HCT116 (cell line): ENCODE measurements at regions not wholly inside any gene's neighbourhood (a gene's known extent, or its start where the extent isn't known, plus 50 kb on each side); places are given as distances from the start of the nearest gene placed in this dataset.

Experiments used
- CTCF ChIP-seq, 3 experiments: fragments of 200-600 bp in 1 of 3; sonication (generic) in 1 of 3; IDR thresholded peaks in 2 of 3; conservative IDR thresholded peaks in 1 of 3; 2 replicates each; pipeline ENCODE4 v1.5.1; 2012 to 2017; ENCODE audit warnings: low read depth in 2 of 3, low read length in 2 of 3, antibody characterized with exemption in 1 of 3, borderline replicate concordance in 1 of 3, control low read depth in 1 of 3, mild to moderate bottlenecking in 1 of 3, mixed read lengths in 1 of 3, mixed run types in 1 of 3, moderate library complexity in 1 of 3; ENCODE audit not compliant: insufficient read depth in 1 of 3
- EGR1 ChIP-seq: IDR thresholded peaks from 2 replicates; pipeline ENCODE4 v1.6.1; 2012; ENCODE audit warnings: low read depth
- EZH2 ChIP-seq: fragments of 200-600 bp; sonication (generic); IDR thresholded peaks from 2 replicates; pipeline ENCODE4 v1.6.1; 2017; ENCODE audit warnings: antibody characterized with exemption, mixed run types
- EZH2phosphoT487 ChIP-seq: fragments of 200-600 bp; IDR thresholded peaks from 2 replicates; pipeline ENCODE4 v1.6.1; 2018; ENCODE audit warnings: antibody characterized with exemption, borderline replicate concordance
- MAX ChIP-seq: IDR thresholded peaks from 2 replicates; pipeline ENCODE4 v1.6.1; 2012
- POLR2A ChIP-seq: IDR thresholded peaks from 2 replicates; pipeline ENCODE4 v1.7.0; 2011; ENCODE audit warnings: borderline replicate concordance; ENCODE audit not compliant: insufficient read depth, insufficient read length; ENCODE audit errors: extremely low read depth
- POLR2AphosphoS5 ChIP-seq: IDR thresholded peaks from 2 replicates; pipeline ENCODE4 v1.6.1; 2011; ENCODE audit warnings: mild to moderate bottlenecking, low read depth, low read length, moderate library complexity
- REST ChIP-seq: IDR thresholded peaks from 2 replicates; pipeline ENCODE4 v1.6.1; 2012; ENCODE audit warnings: low read depth
- SIN3A ChIP-seq: IDR thresholded peaks from 2 replicates; pipeline ENCODE4 v1.6.1; 2012; ENCODE audit warnings: low read depth
- SP1 ChIP-seq: IDR thresholded peaks from 2 replicates; pipeline ENCODE4 v1.6.1; 2012; ENCODE audit warnings: low read depth
- YY1 ChIP-seq: IDR thresholded peaks from 2 replicates; pipeline ENCODE4 v1.6.1; 2011; ENCODE audit warnings: low read length, low read depth, moderate library complexity, mild to moderate bottlenecking; ENCODE audit not compliant: insufficient replicate concordance; ENCODE audit errors: extremely low read depth
- ZNF274 ChIP-seq: fragments of 200-500 bp; sonication (Bioruptor generic); IDR thresholded peaks from 2 replicates; pipeline ENCODE4 v1.6.1; 2014; ENCODE audit warnings: mild to moderate bottlenecking, low read depth, low read length, inconsistent platforms

- TF ChIP-seq POLR2A (no peak), CTCF (IDR thresholded peaks at IDR 0.05 in 2 of 3, conservative IDR thresholded peaks at IDR 0.05 in 1 of 3; ENCODE audit: borderline replicate concordance in 1 of 3, insufficient read depth in 1 of 3, low read depth in 2 of 3, low read length in 2 of 3) (no peak), YY1 (no peak), SP1 (no peak), POLR2AphosphoS5 (no peak), REST (no peak), SIN3A (no peak), MAX (no peak), EZH2 (no peak), EZH2phosphoT487 (no peak), EGR1 (no peak), ZNF274 (no peak)
These were observed 166.9 kb downstream of the DLEU7 start for GRCh38 chr13:50676602-50677001.
